ENCODE measurements at regions not wholly inside any gene's neighbourhood (a gene's known extent, or its start where the extent isn't known, plus 50 kb on each side); places are given as distances from the start of the nearest gene placed in this dataset.
"Not testable (repeated sequence)": the region's sequence is repeated elsewhere in the genome, so short reads cannot be mapped to it uniquely, and the experiment has no call there.

- DNase-seq: no peak
Observed at GRCh38 chr5:36786448-36787012, 90.0 kb upstream of the NIPBL start.

GRCh38 chr5:36787365-36788093 lies 89.0 kb upstream of the NIPBL start:
- no peak for DNase-seq

- DNase-seq: no peak
Observed at GRCh38 chr5:36790847-36791246, 85.7 kb upstream of the NIPBL start.

- no peak for DNase-seq
Observed at GRCh38 chr5:36792560-36793180, 83.9 kb upstream of the NIPBL start.

- DNase-seq: no peak
Observed at GRCh38 chr5:36795366-36795765, 81.2 kb upstream of the NIPBL start.

- no peak for DNase-seq
Observed at GRCh38 chr5:36796155-36796554, 80.4 kb upstream of the NIPBL start.

- no peak for DNase-seq
Observed at GRCh38 chr5:36801523-36801922, 75.0 kb upstream of the NIPBL start.

GRCh38 chr5:36802187-36802586 lies 74.4 kb upstream of the NIPBL start:
- no peak for DNase-seq

GRCh38 chr5:36813249-36813648 lies 63.3 kb upstream of the NIPBL start:
- not testable (repeated sequence) for DNase-seq

- DNase-seq: no peak
Observed at GRCh38 chr5:36815871-36816270, 60.7 kb upstream of the NIPBL start.

- DNase-seq: no peak
Observed at GRCh38 chr5:36820900-36821299, 55.7 kb upstream of the NIPBL start.

- DNase-seq: no peak
Observed at GRCh38 chr5:36826694-36827093, 49.9 kb upstream of the NIPBL start.
